Activated T-cell treated with anti-CD3 and anti-CD28 coated beads, Interleukin-2, amount 50 U/mL, for 72 hours (primary cell): ENCODE measurements at regions not wholly inside any gene's neighbourhood (a gene's known extent, or its start where the extent isn't known, plus 50 kb on each side); places are given as distances from the start of the nearest gene placed in this dataset.

ENCODE experiments used
- ATAC-seq, 2 donors: fragments of 150-1000 bp; cut with Tn5 transposase; replicated peaks in 1 of 2; 2 replicates each; pipeline ENCODE4 v1.10.0; 2021; ENCODE audit warnings: moderate library complexity in 2 of 2, mild to moderate bottlenecking in 1 of 2
- DNase-seq, 2 donors: peaks; one replicate each; pipeline ENCODE4 v3.0.0; 2021 to 2022; ENCODE audit warnings: mixed read lengths in 1 of 2
- H3K27ac Mint-ChIP-seq: one replicate; pipeline ENCODE4 v1.8.0; 2022; ENCODE audit warnings: mild to moderate bottlenecking, moderate library complexity, mixed read lengths
- H3K27me3 Mint-ChIP-seq: one replicate; pipeline ENCODE4 v1.8.0; 2022; ENCODE audit warnings: low read depth, mixed read lengths
- H3K36me3 Mint-ChIP-seq, 2 donors: one replicate each; pipeline ENCODE4 v1.8.0; 2022; ENCODE audit warnings: mixed read lengths in 2 of 2, mild to moderate bottlenecking in 1 of 2; ENCODE audit not compliant: insufficient read depth in 2 of 2
- H3K4me1 Mint-ChIP-seq: one replicate; pipeline ENCODE4 v1.8.0; 2022; ENCODE audit warnings: low read depth, mixed read lengths
- H3K4me3 Mint-ChIP-seq, 2 donors: one replicate each; pipeline ENCODE4 v1.8.0; 2022; ENCODE audit warnings: mild to moderate bottlenecking in 2 of 2, mixed read lengths in 2 of 2, moderate library complexity in 2 of 2
- H3K9me3 Mint-ChIP-seq, 2 donors: one replicate each; pipeline ENCODE4 v1.8.0; 2022; ENCODE audit warnings: mixed read lengths in 2 of 2

- Mint-ChIP-seq H3K4me3 (no peak overlapping the region), H3K27me3 (no peaks in the 10 kb centered on the region), H3K9me3 (no peaks in the 10 kb centered on the region), H3K4me1 (no peaks in the 10 kb centered on the region), H3K36me3 (peaks cover 0 to 4% of the 10 kb centered on the region in 2 donors), H3K27ac (no peak overlapping the region)
- DNase-seq, result no peak
- no peak for ATAC-seq
Measured at GRCh38 chr14:71737760-71738159, 194.5 kb upstream of the RGS6 start.

GRCh38 chr14:71739273-71739990 lies 192.8 kb upstream of the RGS6 start:
- no peaks in the 10 kb centered on the region for H3K4me1 Mint-ChIP-seq
- DNase-seq (no peak), ATAC-seq (no peak)
- H3K4me3 Mint-ChIP-seq, result no peak overlapping the region
- H3K27me3 Mint-ChIP-seq, result peaks cover 7% of the 10 kb centered on the region
- H3K27ac Mint-ChIP-seq, result no peak overlapping the region
- no peaks in the 10 kb centered on the region for H3K9me3 Mint-ChIP-seq
- no peaks in the 10 kb centered on the region for H3K36me3 Mint-ChIP-seq

- Mint-ChIP-seq H3K4me3 (no peak overlapping the region), H3K4me1 (no peaks in the 10 kb centered on the region), H3K27ac (no peak overlapping the region), H3K36me3 (no peaks in the 10 kb centered on the region), H3K9me3 (no peaks in the 10 kb centered on the region), H3K27me3 (peaks cover 11% of the 10 kb centered on the region)
- DNase-seq (no peak), ATAC-seq (no peak)
Measured at GRCh38 chr14:71741241-71741640, 191.0 kb upstream of the RGS6 start.

GRCh38 chr14:71742485-71742884 lies 189.7 kb upstream of the RGS6 start:
- no peak overlapping the region for H3K4me3 Mint-ChIP-seq
- ATAC-seq (no peak), DNase-seq (no peak)
- H3K27ac Mint-ChIP-seq, result no peak overlapping the region
- peaks cover 14% of the 10 kb centered on the region for H3K27me3 Mint-ChIP-seq
- peaks cover 0 to under 1% of the 10 kb centered on the region in 2 donors for H3K36me3 Mint-ChIP-seq
- no peaks in the 10 kb centered on the region for H3K4me1 Mint-ChIP-seq
- no peaks in the 10 kb centered on the region for H3K9me3 Mint-ChIP-seq

GRCh38 chr14:71745072-71745471 lies 187.2 kb upstream of the RGS6 start:
- Mint-ChIP-seq H3K4me1 (no peaks in the 10 kb centered on the region), H3K27ac (no peak overlapping the region), H3K9me3 (peaks cover 5 to 8% of the 10 kb centered on the region in 2 donors), H3K36me3 (peaks cover 10 to 16% of the 10 kb centered on the region in 2 donors), H3K27me3 (peaks cover 14% of the 10 kb centered on the region), H3K4me3 (no peak overlapping the region)
- ATAC-seq (no peak), DNase-seq (no peak)

GRCh38 chr14:71748196-71748595 lies 184.0 kb upstream of the RGS6 start:
- Mint-ChIP-seq H3K9me3 (peaks cover 5 to 8% of the 10 kb centered on the region in 2 donors), H3K36me3 (peaks cover 12 to 16% of the 10 kb centered on the region in 2 donors), H3K4me3 (no peak overlapping the region), H3K27me3 (peaks cover 21% of the 10 kb centered on the region), H3K4me1 (peaks cover 3% of the 10 kb centered on the region), H3K27ac (no peak overlapping the region)
- DNase-seq (no peak), ATAC-seq (no peak)

GRCh38 chr14:71749613-71750238 lies 182.5 kb upstream of the RGS6 start:
- ATAC-seq (no peak), DNase-seq (no peak)
- H3K27ac Mint-ChIP-seq, result no peak overlapping the region
- no peak overlapping the region for H3K4me3 Mint-ChIP-seq
- H3K9me3 Mint-ChIP-seq, result peaks cover 5 to 8% of the 10 kb centered on the region in 2 donors
- H3K27me3 Mint-ChIP-seq, result peaks cover 14% of the 10 kb centered on the region
- peaks cover 12 to 16% of the 10 kb centered on the region in 2 donors for H3K36me3 Mint-ChIP-seq
- peaks cover 5% of the 10 kb centered on the region for H3K4me1 Mint-ChIP-seq

GRCh38 chr14:71751264-71751663 lies 181.0 kb upstream of the RGS6 start:
- Mint-ChIP-seq H3K36me3 (peaks cover 12 to 16% of the 10 kb centered on the region in 2 donors), H3K9me3 (peaks cover 5 to 8% of the 10 kb centered on the region in 2 donors), H3K4me3 (no peak overlapping the region), H3K27ac (no peak overlapping the region), H3K4me1 (peaks cover 5% of the 10 kb centered on the region), H3K27me3 (peaks cover 10% of the 10 kb centered on the region)
- peak; percentile 69 to 85 for ATAC-seq
- DNase-seq, result peak in 1 of 2 donors; percentile 14

GRCh38 chr14:71752111-71752738 lies 180.0 kb upstream of the RGS6 start:
- H3K27me3 Mint-ChIP-seq, result peaks cover 6% of the 10 kb centered on the region
- no peak for DNase-seq
- ATAC-seq, result no peak
- H3K9me3 Mint-ChIP-seq, result peaks cover 5 to 8% of the 10 kb centered on the region in 2 donors
- peaks cover 12 to 16% of the 10 kb centered on the region in 2 donors for H3K36me3 Mint-ChIP-seq
- peaks cover 5% of the 10 kb centered on the region for H3K4me1 Mint-ChIP-seq
- H3K27ac Mint-ChIP-seq, result no peak overlapping the region
- H3K4me3 Mint-ChIP-seq, result no peak overlapping the region

- ATAC-seq (peak; percentile 58 to 65), DNase-seq (peak; percentile 66 to 75)
- peaks cover 6% of the 10 kb centered on the region for H3K27me3 Mint-ChIP-seq
- peak overlapping the region in 1 of 2 donors; percentile 25 for H3K4me3 Mint-ChIP-seq
- peaks cover 2 to 3% of the 10 kb centered on the region in 2 donors for H3K9me3 Mint-ChIP-seq
- H3K4me1 Mint-ChIP-seq, result peaks cover 5% of the 10 kb centered on the region
- peaks cover 7 to 9% of the 10 kb centered on the region in 2 donors for H3K36me3 Mint-ChIP-seq
- H3K27ac Mint-ChIP-seq, result no peak overlapping the region
Measured at GRCh38 chr14:71753126-71753830, 179.0 kb upstream of the RGS6 start.

- no peak for DNase-seq
- Mint-ChIP-seq H3K4me1 (peaks cover 5% of the 10 kb centered on the region), H3K9me3 (peaks cover under 1% of the 10 kb centered on the region in 2 donors), H3K4me3 (no peak overlapping the region), H3K27ac (no peak overlapping the region), H3K36me3 (peaks cover 5% of the 10 kb centered on the region in 2 donors), H3K27me3 (peaks cover 6% of the 10 kb centered on the region)
- no peak for ATAC-seq
Measured at GRCh38 chr14:71753976-71754375, 178.3 kb upstream of the RGS6 start.

- peaks cover 7% of the 10 kb centered on the region for H3K27me3 Mint-ChIP-seq
- no peak overlapping the region for H3K27ac Mint-ChIP-seq
- ATAC-seq (no peak), DNase-seq (no peak)
- peaks cover 5% of the 10 kb centered on the region for H3K4me1 Mint-ChIP-seq
- peaks cover 0 to 2% of the 10 kb centered on the region in 2 donors for H3K36me3 Mint-ChIP-seq
- no peak overlapping the region for H3K4me3 Mint-ChIP-seq
- no peaks in the 10 kb centered on the region for H3K9me3 Mint-ChIP-seq
Measured at GRCh38 chr14:71754422-71755095, 177.7 kb upstream of the RGS6 start.
